Keratinocyte (primary cell): ENCODE measurements at regions not wholly inside any gene's neighbourhood (a gene's known extent, or its start where the extent isn't known, plus 50 kb on each side); places are given as distances from the start of the nearest gene placed in this dataset.
A peak's percentile ranks its signal among the peaks of the same experiment; 100 is the strongest.

Source experiments
- DNase-seq: peaks from one replicate; pipeline ENCODE4 v3.0.0-alpha.2; 2011; ENCODE audit warnings: low read depth, missing footprints, low spot score
- FAIRE-seq: peaks from 2 replicates; lab custom pipeline; 2011; peaks lifted over from hg19 to GRCh38; lab: Jason Lieb, UNC
- H2AFZ ChIP-seq: 2 replicates; pipeline ENCODE4 v1.6.0; 2012; ENCODE audit warnings: low read length, control low read depth, inconsistent platforms; ENCODE audit not compliant: control insufficient read depth
- H3K27ac ChIP-seq: 2 replicates; pipeline ENCODE4 v1.5.1; 2011; ENCODE audit warnings: low read length; ENCODE audit not compliant: control insufficient read depth, insufficient read depth
- H3K27me3 ChIP-seq: 3 replicates; pipeline ENCODE4 v1.6.0; 2011; ENCODE audit warnings: low read length; ENCODE audit not compliant: control insufficient read depth, insufficient read depth; ENCODE audit errors: extremely low read depth
- H3K36me3 ChIP-seq, 2 experiments: 2 replicates in 1 of 2; 3 replicates in 1 of 2; pipeline ENCODE4 v1.5.1; 2011; ENCODE audit warnings: low read length in 2 of 2, mild to moderate bottlenecking in 1 of 2; ENCODE audit not compliant: control insufficient read depth in 2 of 2, insufficient read depth in 2 of 2; ENCODE audit errors: extremely low read depth in 1 of 2
- H3K4me1 ChIP-seq: 3 replicates; pipeline ENCODE4 v1.5.1; 2011; ENCODE audit warnings: low read length; ENCODE audit not compliant: control insufficient read depth, insufficient read depth; ENCODE audit errors: extremely low read depth
- H3K4me2 ChIP-seq: 3 replicates; pipeline ENCODE4 v1.6.0; 2011; ENCODE audit warnings: low read depth, low read length; ENCODE audit not compliant: control insufficient read depth, insufficient read depth; ENCODE audit errors: extremely low read depth
- H3K4me3 ChIP-seq, 3 experiments: fragments of 200-600 bp in 1 of 3; sonication (generic) in 1 of 3; 2 replicates in 2 of 3; 3 replicates in 1 of 3; pipeline ENCODE4 v1.5.1; 2011 to 2016; ENCODE audit warnings: low read length in 3 of 3, mild to moderate bottlenecking in 3 of 3, control low read depth in 2 of 3, inconsistent platforms in 1 of 3, low read depth in 1 of 3, mixed read lengths in 1 of 3, mixed run types in 1 of 3, moderate library complexity in 1 of 3; ENCODE audit not compliant: control insufficient read depth in 2 of 3, insufficient read depth in 2 of 3; ENCODE audit errors: extremely low read depth in 1 of 3
- H3K79me2 ChIP-seq: 2 replicates; pipeline ENCODE4 v1.6.0; 2012; ENCODE audit warnings: low read length; ENCODE audit not compliant: control insufficient read depth, insufficient read depth
- H3K9ac ChIP-seq: 3 replicates; pipeline ENCODE4 v1.6.0; 2011; ENCODE audit warnings: low read length; ENCODE audit not compliant: control insufficient read depth, insufficient read depth; ENCODE audit errors: extremely low read depth
- H3K9me1 ChIP-seq: 3 replicates; pipeline ENCODE4 v1.6.0; 2011; ENCODE audit warnings: low read length; ENCODE audit not compliant: control insufficient read depth, insufficient read depth; ENCODE audit errors: extremely low read depth
- H3K9me3 ChIP-seq: 2 replicates; pipeline ENCODE4 v1.5.1; 2012; ENCODE audit warnings: low read depth, low read length; ENCODE audit not compliant: control insufficient read depth
- H4K20me1 ChIP-seq: 3 replicates; pipeline ENCODE4 v1.6.0; 2011; ENCODE audit warnings: low read length; ENCODE audit not compliant: control insufficient read depth, insufficient read depth; ENCODE audit errors: extremely low read depth
- EZH2 ChIP-seq: IDR thresholded peaks from one replicate; pipeline ENCODE4 v1.6.1; 2012; ENCODE audit warnings: inconsistent platforms, mild to moderate bottlenecking, low read length, moderate library complexity
- dilution Hi-C: fragments of 300-500 bp; cut with MboI; formaldehyde crosslinking; loops from one replicate; pipeline ENCODE4 v1.7.0; 2020; ENCODE audit warnings: low sequenced_read_pairs; ENCODE audit not compliant: extremely low pct_ligation_motif_present
- TF ChIP-seq, protein P1 (sequence below), 3 experiments: IDR thresholded peaks in 1 of 3; conservative IDR thresholded peaks in 1 of 3; optimal IDR thresholded peaks in 1 of 3; 2 replicates in 2 of 3; 3 replicates in 1 of 3; pipeline versions ENCODE3 to v1.5.1; 2011; ENCODE audit warnings: low read length in 3 of 3, mild to moderate bottlenecking in 3 of 3, moderate library complexity in 2 of 3, control low read depth in 1 of 3, inconsistent platforms in 1 of 3; ENCODE audit not compliant: insufficient read depth in 2 of 3; ENCODE audit errors: extremely low read depth in 1 of 3

DNA sequence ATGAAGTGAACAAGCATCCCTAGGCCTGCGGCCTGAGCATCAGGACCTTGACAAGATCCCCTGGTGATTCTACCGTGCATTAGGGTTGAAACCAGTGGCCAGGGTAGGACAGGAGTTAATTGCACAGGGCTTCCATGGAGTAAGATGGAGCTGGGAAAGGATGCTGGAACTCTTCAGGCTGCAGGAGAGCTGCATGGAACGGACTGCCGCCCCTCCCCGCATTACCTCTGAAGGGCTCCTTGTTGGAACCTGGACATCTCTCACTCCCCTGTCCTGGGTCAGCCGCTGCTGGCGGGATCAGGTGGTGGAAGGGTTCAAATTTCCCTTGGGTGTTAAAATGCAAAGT is 156.6 kb upstream of the ID2 start:
- no peaks in the 10 kb centered on the region for H3K79me2 ChIP-seq

DNA sequence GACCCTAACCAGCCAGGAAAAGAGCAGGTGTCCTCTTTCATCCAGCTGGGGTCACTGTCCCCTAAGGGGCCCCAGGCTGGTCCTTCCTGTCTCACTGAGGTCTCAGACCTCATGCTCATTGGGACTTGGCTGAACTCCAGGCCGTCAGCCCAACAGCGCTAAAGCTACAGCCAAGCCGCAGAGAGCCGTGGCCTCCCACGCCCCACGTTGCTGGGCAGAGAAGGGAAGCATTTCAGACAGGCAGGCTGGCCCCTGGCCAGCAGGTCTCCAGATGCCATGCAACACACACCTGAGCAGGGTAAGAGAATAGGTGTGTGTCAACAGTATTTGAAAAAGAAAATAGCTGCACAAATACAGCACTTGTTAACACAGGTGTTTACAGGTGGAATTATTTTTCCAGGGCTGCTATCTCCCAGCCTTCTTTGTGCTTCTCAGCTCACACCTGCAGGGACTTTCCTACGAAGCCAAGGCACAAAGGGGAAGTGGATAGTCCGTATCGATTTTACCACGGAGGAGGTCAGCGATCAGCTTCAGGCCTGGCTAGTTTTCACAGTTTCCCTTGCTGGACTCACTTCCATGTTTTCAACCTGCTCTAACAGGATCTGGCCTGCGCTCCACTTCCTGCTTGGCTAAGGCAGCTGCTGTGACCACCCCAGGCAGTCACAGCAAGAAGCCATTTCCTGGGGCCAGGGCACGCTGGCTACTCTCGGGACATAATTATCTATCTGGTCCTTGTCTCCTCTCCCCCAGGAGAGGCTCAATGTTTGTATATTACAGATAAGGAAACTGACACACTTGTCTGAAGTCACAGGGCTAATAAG is 156.1 kb upstream of the ID2 start:
- Histone ChIP-seq H3K36me3 (no peaks in the 10 kb centered on the region), H3K4me2 (peak overlapping the region; percentile 32), H3K9me1 (peaks cover 2% of the 10 kb centered on the region), H2AFZ (peak overlapping the region; percentile 37), H3K79me2 (no peaks in the 10 kb centered on the region), H3K27ac (no peak overlapping the region), H3K4me3 (no peak overlapping the region), H3K4me1 (peaks cover 15% of the 10 kb centered on the region), H3K9me3 (no peaks in the 10 kb centered on the region), H4K20me1 (no peaks in the 10 kb centered on the region), H3K27me3 (peaks cover 4% of the 10 kb centered on the region), H3K9ac (no peak overlapping the region)
- dilution Hi-C loops, result no loop called here
- TF ChIP-seq, protein P1, sequence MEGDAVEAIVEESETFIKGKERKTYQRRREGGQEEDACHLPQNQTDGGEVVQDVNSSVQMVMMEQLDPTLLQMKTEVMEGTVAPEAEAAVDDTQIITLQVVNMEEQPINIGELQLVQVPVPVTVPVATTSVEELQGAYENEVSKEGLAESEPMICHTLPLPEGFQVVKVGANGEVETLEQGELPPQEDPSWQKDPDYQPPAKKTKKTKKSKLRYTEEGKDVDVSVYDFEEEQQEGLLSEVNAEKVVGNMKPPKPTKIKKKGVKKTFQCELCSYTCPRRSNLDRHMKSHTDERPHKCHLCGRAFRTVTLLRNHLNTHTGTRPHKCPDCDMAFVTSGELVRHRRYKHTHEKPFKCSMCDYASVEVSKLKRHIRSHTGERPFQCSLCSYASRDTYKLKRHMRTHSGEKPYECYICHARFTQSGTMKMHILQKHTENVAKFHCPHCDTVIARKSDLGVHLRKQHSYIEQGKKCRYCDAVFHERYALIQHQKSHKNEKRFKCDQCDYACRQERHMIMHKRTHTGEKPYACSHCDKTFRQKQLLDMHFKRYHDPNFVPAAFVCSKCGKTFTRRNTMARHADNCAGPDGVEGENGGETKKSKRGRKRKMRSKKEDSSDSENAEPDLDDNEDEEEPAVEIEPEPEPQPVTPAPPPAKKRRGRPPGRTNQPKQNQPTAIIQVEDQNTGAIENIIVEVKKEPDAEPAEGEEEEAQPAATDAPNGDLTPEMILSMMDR (optimal IDR thresholded peaks at IDR 0.05 in 1 of 3, IDR thresholded peaks at IDR 0.05 in 1 of 3, conservative IDR thresholded peaks at IDR 0.05 in 1 of 3; ENCODE audit: extremely low read depth in 1 of 3, insufficient read depth in 2 of 3, low read length in 3 of 3), result no peak
- no peak for TF ChIP-seq EZH2
- DNase-seq (no peak), FAIRE-seq (no peak)

More for the DNA sequence above, 156.6 kb upstream of the ID2 start:
- no peak for FAIRE-seq
- Histone ChIP-seq H3K9me3 (no peaks in the 10 kb centered on the region), H3K36me3 (no peaks in the 10 kb centered on the region), H3K4me2 (no peak overlapping the region), H4K20me1 (no peaks in the 10 kb centered on the region), H3K9me1 (peaks cover 2% of the 10 kb centered on the region), H3K27me3 (peaks cover 4% of the 10 kb centered on the region), H3K4me3 (no peak overlapping the region), H2AFZ (no peak overlapping the region), H3K27ac (no peak overlapping the region), H3K4me1 (peaks cover 15% of the 10 kb centered on the region), H3K9ac (no peak overlapping the region)
- no peak for DNase-seq
- dilution Hi-C loops, result no loop called here
- TF ChIP-seq, protein P1 (optimal IDR thresholded peaks at IDR 0.05 in 1 of 3, IDR thresholded peaks at IDR 0.05 in 1 of 3, conservative IDR thresholded peaks at IDR 0.05 in 1 of 3; ENCODE audit: extremely low read depth in 1 of 3, insufficient read depth in 2 of 3, low read length in 3 of 3), result no peak
- TF ChIP-seq EZH2, result no peak
